ENCODE measurements at regions not wholly inside any gene's neighbourhood (a gene's known extent, or its start where the extent isn't known, plus 50 kb on each side); places are given as distances from the start of the nearest gene placed in this dataset.

DNA sequence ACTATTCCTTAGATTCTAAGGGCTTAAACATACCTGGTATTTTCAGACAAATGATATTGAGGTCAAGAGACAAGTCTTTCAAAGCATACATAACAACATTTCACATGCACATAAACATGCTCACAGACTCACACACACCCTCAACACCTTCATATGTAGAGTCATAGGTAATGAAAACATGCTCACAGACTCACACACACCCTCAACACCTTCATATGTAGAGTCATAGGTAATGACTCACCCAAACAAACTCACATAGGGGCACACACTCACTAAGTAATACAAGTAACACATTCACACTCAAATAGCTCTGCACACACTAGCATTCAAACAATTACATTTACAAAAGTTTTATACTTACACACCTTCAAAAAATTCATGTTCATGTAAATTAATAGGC lies 975.5 kb downstream of the TMEM121 start:
- H3K9ac ChIP-seq (ENCODE audit: insufficient read depth, low read length): no peak overlapping the region
- no peaks in the 10 kb centered on the region for H3K9me3 ChIP-seq (ENCODE audit: control insufficient read depth, insufficient read depth, low read depth, low read length)
- H4K20me1 ChIP-seq (ENCODE audit: control insufficient read depth, extremely low read depth, insufficient read depth, low read length): no peaks in the 10 kb centered on the region
- no peak overlapping the region for H3K4me2 ChIP-seq (ENCODE audit: extremely low read depth, insufficient read depth, low read length)
- no peaks in the 10 kb centered on the region for H3K79me2 ChIP-seq (ENCODE audit: control insufficient read depth, insufficient read depth, low read length)
- H3K27me3 ChIP-seq (ENCODE audit: control insufficient read depth, insufficient read depth, low read length): no peaks in the 10 kb centered on the region
- no peak overlapping the region for H2AFZ ChIP-seq (ENCODE audit: low read length)
- no peaks in the 10 kb centered on the region for H3K4me1 ChIP-seq (ENCODE audit: control insufficient read depth, extremely low read depth, insufficient read depth, low read length)
- DNase-seq (ENCODE audit: low read depth in 2 of 2): no peak
- TF ChIP-seq, protein P1, sequence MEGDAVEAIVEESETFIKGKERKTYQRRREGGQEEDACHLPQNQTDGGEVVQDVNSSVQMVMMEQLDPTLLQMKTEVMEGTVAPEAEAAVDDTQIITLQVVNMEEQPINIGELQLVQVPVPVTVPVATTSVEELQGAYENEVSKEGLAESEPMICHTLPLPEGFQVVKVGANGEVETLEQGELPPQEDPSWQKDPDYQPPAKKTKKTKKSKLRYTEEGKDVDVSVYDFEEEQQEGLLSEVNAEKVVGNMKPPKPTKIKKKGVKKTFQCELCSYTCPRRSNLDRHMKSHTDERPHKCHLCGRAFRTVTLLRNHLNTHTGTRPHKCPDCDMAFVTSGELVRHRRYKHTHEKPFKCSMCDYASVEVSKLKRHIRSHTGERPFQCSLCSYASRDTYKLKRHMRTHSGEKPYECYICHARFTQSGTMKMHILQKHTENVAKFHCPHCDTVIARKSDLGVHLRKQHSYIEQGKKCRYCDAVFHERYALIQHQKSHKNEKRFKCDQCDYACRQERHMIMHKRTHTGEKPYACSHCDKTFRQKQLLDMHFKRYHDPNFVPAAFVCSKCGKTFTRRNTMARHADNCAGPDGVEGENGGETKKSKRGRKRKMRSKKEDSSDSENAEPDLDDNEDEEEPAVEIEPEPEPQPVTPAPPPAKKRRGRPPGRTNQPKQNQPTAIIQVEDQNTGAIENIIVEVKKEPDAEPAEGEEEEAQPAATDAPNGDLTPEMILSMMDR (conservative IDR thresholded peaks at IDR 0.05 in 1 of 2, IDR thresholded peaks at IDR 0.05 in 1 of 2; ENCODE audit: low read depth in 1 of 2, low read length in 2 of 2): no peak
- TF ChIP-seq EZH2 (IDR thresholded peaks at IDR 0.05; ENCODE audit: low read length, missing control alignments): no peak
- no peak overlapping the region for H3K27ac ChIP-seq (ENCODE audit: insufficient read depth, low read length)
- no peak overlapping the region for H3K4me3 ChIP-seq (replicated peaks in 1 of 4; ENCODE audit: control extremely low read depth in 1 of 4, insufficient read depth in 1 of 4, low read depth in 3 of 4, low read length in 4 of 4)
- H3K36me3 ChIP-seq (ENCODE audit: control insufficient read depth, insufficient read depth, low read length): no peaks in the 10 kb centered on the region

DNA sequence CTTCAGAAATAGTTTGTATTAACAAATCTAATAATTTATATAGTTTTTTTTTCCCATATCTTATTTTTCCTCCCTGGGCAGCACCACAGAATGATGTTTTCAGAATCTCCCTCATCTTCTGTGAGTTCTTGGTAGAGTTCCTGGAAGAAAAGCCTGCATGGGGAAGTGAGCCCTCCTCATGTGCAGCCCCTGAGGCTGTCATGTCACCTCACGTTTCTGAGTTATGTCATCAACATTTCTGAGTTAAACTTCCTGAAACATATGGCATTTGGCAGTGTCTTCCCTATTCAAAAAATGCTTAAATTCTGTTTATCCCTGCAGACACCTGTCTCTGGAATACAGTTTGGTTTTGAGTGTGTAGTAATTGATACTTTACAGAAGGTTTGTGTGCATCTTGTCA lies 979.0 kb downstream of the TMEM121 start:
- Histone ChIP-seq H2AFZ (ENCODE audit: low read length) (no peak overlapping the region), H3K9ac (ENCODE audit: insufficient read depth, low read length) (no peak overlapping the region), H3K4me2 (ENCODE audit: extremely low read depth, insufficient read depth, low read length) (no peak overlapping the region), H3K4me3 (replicated peaks in 1 of 4; ENCODE audit: control extremely low read depth in 1 of 4, insufficient read depth in 1 of 4, low read depth in 3 of 4, low read length in 4 of 4) (no peak overlapping the region), H3K27ac (ENCODE audit: insufficient read depth, low read length) (no peak overlapping the region), H3K27me3 (ENCODE audit: control insufficient read depth, insufficient read depth, low read length) (no peaks in the 10 kb centered on the region), H3K36me3 (ENCODE audit: control insufficient read depth, insufficient read depth, low read length) (no peaks in the 10 kb centered on the region), H4K20me1 (ENCODE audit: control insufficient read depth, extremely low read depth, insufficient read depth, low read length) (no peaks in the 10 kb centered on the region), H3K79me2 (ENCODE audit: control insufficient read depth, insufficient read depth, low read length) (no peaks in the 10 kb centered on the region), H3K4me1 (ENCODE audit: control insufficient read depth, extremely low read depth, insufficient read depth, low read length) (no peaks in the 10 kb centered on the region), H3K9me3 (ENCODE audit: control insufficient read depth, insufficient read depth, low read depth, low read length) (no peaks in the 10 kb centered on the region)
- TF ChIP-seq, protein P1 (conservative IDR thresholded peaks at IDR 0.05 in 1 of 2, IDR thresholded peaks at IDR 0.05 in 1 of 2; ENCODE audit: low read depth in 1 of 2, low read length in 2 of 2): no peak
- TF ChIP-seq EZH2 (IDR thresholded peaks at IDR 0.05; ENCODE audit: low read length, missing control alignments): no peak
- DNase-seq (ENCODE audit: low read depth in 2 of 2): no peak

DNA sequence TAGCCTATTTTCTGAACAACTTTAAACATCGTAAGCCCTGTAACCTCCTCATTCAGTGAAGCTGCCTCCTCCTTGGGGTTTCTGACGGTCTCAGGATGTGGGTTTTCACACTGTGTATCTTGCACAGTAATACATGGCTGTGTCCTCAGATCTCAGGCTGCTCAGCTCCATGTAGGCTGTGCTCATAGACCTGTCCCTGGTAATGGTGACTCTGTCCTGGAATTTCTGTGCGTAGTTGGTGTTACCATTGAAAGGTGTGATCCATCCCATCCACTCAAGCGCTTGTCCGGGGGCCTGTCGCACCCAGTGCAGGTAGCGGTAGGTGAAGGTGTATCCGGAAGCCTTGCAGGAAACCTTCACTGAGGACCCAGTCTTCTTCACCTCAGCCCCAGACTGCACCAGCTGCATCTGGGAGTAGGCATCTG lies 980.5 kb downstream of the TMEM121 start:
- no peaks in the 10 kb centered on the region for H3K36me3 ChIP-seq (ENCODE audit: control insufficient read depth, insufficient read depth, low read length)
- no peaks in the 10 kb centered on the region for H3K79me2 ChIP-seq (ENCODE audit: control insufficient read depth, insufficient read depth, low read length)
- H3K4me2 ChIP-seq (ENCODE audit: extremely low read depth, insufficient read depth, low read length): no peak overlapping the region
- TF ChIP-seq, protein P1 (conservative IDR thresholded peaks at IDR 0.05 in 1 of 2, IDR thresholded peaks at IDR 0.05 in 1 of 2; ENCODE audit: low read depth in 1 of 2, low read length in 2 of 2): no peak
- no peak for TF ChIP-seq EZH2 (IDR thresholded peaks at IDR 0.05; ENCODE audit: low read length, missing control alignments)
- no peaks in the 10 kb centered on the region for H4K20me1 ChIP-seq (ENCODE audit: control insufficient read depth, extremely low read depth, insufficient read depth, low read length)
- H3K9me3 ChIP-seq (ENCODE audit: control insufficient read depth, insufficient read depth, low read depth, low read length): no peaks in the 10 kb centered on the region
- H3K4me1 ChIP-seq (ENCODE audit: control insufficient read depth, extremely low read depth, insufficient read depth, low read length): no peaks in the 10 kb centered on the region
- no peak overlapping the region for H3K4me3 ChIP-seq (replicated peaks in 1 of 4; ENCODE audit: control extremely low read depth in 1 of 4, insufficient read depth in 1 of 4, low read depth in 3 of 4, low read length in 4 of 4)
- H2AFZ ChIP-seq (ENCODE audit: low read length): no peak overlapping the region
- no peaks in the 10 kb centered on the region for H3K27me3 ChIP-seq (ENCODE audit: control insufficient read depth, insufficient read depth, low read length)
- no peak overlapping the region for H3K27ac ChIP-seq (ENCODE audit: insufficient read depth, low read length)
- no peak overlapping the region for H3K9ac ChIP-seq (ENCODE audit: insufficient read depth, low read length)
- no peak for DNase-seq (ENCODE audit: low read depth in 2 of 2)
